Kidney capillary endothelial cell (primary cell): ENCODE measurements at regions not wholly inside any gene's neighbourhood (a gene's known extent, or its start where the extent isn't known, plus 50 kb on each side); places are given as distances from the start of the nearest gene placed in this dataset.
A peak's percentile ranks its signal among the peaks of the same experiment; 100 is the strongest.

Experiments used
- DNase-seq: peaks from one replicate; pipeline ENCODE4 v3.0.0-alpha.2; 2018; ENCODE audit warnings: low spot score

- DNase-seq: no peak
Measured at GRCh38 chr1:56032096-56032676, 547.2 kb downstream of the PLPP3 start.

DNA sequence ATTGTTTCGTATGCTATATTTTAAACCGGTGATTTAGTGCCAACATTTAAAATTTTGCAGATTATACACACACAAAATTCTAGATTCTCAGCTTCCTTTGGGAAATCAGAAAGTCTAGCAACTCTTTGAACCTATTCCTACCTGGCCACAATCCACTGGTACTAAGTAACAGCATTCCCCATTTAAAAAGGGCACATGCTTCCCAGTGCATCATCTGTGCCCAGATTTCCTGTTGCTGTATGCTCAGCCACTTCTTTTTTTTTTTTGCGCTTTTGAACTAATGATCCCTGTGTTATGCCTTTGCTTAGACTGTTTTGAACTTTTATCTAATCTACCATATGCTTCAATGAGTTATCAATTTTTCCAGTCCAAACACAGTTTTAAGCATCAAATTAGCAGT is 548.4 kb downstream of the PLPP3 start:
- DNase-seq: no peak

DNA sequence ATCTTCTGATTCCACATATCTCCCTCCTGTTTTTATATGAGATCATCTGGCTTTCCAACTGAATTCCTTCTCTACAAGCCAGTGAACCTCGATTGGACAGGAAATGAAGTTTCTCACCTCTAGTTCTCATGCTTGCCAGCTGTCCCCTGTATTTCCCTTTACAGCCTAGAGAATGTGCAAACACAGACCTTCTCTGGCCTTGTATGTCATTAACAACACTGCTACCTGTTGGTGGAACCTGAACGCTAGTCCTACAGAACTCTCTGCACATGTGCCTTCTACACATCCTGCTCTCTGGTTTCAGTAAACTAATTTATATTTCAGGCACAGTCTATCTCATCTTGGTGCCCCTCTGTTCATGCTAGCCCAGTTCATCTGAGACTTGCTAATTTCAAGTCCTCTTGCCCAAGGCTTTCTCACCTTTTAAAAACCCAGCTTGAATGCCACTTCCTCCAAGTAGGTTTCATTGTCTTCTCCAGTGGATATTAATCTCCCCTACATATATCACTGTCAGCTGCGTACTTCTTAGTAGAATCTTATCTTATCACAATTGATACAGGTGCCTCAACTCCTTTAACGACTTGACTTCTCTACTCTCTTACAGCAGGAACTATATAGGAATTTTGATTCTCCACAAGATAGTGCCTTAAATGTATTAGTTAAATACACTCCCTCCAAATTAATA is 549.9 kb downstream of the PLPP3 start:
- DNase-seq: no peak

DNA sequence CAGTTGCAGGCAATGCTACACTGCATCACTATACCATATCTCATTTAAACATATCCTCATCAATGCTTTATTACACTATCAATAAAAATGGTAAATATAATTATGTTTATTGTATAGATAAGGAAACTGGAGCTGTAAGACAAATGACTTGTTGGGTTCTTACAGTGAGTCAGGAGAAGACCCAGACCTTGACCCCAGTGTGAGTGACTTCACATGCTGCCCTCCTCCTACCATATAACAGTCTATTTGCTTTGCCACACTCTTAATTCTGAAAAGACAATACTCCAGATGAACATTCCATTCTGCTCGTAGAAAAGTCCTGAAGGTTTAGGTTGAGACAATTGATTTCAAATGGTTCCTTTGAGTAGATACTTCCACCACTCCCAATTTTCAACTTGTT is 550.5 kb downstream of the PLPP3 start:
- no peak for DNase-seq

DNA sequence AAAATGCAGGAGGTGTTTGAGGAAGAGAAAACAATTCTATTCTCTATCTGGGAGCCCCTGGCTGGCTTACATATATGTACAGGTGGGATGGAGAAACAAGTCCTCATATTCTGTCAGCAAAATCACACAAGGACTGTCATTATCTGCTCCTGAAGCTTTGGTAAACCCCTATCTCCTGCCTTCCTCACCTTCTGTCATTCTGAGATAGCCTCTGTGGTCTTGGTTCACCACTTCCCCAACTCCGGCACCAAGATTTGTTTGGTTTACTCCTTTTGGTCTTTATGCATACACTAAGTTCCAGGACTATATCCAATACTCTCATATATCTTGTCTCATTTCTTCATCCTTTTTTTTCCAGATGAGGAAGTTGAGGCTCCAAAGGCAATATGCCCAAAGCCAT is 551.1 kb downstream of the PLPP3 start:
- no peak for DNase-seq

GRCh38 chr1:56025942-56026341 is 553.4 kb downstream of the PLPP3 start:
- DNase-seq: peak; percentile 12

DNA sequence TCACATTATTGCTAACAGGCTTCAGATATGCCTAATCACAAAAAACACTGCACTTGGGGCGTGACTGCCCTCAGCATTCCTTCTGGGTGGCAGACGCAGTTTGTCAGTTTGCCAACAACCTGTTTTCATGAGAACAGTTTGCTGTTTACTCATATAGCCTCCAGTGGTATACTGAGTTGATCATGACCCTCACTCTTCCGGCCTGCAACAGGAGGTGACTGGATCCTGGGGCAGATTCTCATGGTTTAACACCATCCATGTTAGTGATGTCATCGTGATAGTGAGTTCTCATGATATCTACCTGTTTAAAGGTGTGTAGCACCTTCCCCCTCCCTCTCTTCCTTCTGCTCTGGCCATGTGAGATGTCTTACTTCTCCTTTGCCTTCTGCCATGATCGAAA is 555.2 kb downstream of the PLPP3 start:
- no peak for DNase-seq

DNA sequence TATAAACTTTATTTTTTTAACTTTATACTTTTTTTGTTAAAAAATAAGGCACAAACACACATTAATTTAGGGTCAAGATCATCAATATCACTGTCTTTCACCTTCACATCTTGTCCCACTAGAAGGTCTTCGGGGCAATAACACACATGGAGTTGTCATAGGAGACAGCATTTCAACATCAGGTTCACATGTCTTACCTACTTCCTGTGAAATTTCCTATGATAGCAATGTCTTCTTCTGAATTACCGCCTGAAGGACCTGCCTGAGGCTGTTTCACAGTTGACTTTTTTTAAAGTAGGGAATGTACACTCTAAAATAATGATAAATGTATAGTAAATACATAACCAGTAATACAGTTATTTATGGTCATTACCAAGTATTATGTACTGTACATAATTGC is 559.4 kb downstream of the PLPP3 start:
- DNase-seq: no peak

DNA sequence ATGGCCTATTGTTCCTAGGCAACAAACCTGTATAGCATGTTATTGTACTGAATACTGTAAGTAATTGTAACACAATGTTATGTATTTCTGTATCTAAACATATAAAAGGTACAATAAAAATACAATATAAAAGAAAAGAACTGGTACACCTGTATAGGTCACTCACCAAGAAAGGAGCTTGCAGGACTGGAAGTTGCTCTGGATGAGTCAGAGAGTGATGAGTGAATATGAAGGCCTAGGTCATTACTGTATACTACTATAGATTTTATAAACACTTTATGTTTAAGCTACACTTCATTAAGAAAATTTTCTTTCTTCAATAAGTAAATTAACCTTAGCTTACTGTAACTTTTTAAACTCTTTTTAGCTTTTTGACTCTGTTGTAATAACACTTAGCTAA is 559.9 kb downstream of the PLPP3 start:
- DNase-seq: no peak

- no peak for DNase-seq
Measured at GRCh38 chr1:56017336-56017735, 562.0 kb downstream of the PLPP3 start.

GRCh38 chr1:56003846-56004245 is 575.5 kb downstream of the PLPP3 start:
- no peak for DNase-seq

DNA sequence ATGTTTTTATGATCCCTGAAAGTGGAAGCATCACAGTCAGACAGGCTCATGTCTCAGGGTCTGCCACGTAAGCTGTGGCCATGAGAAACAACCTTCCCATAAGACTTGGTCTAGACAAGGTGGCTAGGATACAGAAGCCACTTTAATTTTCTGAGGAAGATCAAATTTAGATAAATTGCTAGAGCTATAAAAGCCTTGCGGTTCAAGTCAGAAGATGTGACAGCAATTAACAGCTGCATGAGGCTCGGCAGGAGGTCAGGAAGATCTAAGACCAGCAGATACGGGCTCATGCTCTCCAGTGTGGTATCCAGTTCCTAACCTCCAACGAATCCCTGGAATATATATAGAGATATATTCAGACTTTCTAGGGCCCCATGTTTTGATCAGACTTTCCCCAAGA is 577.1 kb downstream of the PLPP3 start:
- DNase-seq: no peak

DNA sequence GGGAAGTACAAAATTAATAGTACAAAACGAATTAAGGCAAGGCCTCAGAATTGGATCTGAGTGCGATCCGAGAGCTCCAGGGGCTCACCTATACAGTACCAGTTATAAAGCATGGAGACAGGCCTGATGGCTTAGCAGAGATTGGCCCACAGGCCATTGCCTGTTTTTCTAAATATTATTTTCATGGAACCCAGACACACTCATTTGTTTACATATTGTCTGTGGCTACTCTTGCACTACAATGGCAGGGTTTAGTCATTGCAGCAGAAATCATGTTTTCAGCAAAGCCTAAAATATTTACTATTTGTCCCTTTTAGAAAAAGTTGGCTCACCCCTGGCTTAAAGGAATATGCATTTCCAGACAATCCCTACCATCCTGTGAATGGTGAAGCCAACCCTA is 578.9 kb downstream of the PLPP3 start:
- no peak for DNase-seq

DNA sequence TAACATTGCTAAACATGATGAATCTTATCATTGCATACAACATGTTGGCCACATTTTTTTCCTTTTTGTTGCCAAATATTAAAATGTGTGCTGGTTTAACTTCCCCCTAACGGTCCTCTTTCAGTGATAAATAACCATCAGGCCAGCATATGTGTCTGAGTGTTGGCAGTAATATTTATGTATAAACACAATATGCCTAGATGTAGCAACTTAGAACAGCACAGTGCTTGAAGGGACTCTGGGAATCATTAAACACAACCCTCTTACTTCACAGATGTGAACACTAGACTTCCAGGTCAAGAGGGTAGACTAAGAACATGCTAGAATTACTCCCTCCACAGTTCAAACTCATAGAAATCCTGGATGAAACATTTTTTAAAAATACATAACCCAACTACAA is 581.8 kb downstream of the PLPP3 start:
- DNase-seq: no peak

DNA sequence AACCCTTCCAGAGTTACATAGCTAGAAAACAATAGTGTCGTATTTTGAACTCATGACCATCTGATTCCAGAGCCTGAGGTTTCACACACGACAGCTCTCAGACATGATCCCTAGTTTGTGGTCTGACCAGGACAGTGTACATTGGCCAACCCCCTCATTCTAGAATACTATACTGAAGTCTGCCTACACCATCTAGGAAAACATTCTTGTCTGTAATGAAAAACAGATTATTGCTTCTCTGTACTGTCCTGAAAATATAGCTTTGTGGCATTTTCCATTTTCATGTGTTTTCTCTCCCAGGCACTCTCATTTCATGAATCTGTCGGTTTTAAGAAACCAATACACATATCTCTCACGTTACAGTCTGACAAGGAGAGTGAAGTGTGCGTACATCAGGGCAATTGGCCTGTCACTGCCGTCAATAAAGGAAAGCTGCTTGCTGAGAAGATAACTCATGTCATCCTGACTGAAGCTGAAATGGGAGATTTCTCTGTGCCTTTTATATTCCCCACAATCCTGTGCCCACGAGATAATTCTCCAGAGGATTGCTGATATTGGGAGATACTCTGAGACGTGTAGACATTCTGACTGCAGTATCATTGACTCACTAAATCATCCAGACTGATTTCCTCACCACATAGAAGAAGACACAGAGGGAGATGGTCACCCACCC is 585.6 kb downstream of the PLPP3 start:
- DNase-seq: no peak

DNA sequence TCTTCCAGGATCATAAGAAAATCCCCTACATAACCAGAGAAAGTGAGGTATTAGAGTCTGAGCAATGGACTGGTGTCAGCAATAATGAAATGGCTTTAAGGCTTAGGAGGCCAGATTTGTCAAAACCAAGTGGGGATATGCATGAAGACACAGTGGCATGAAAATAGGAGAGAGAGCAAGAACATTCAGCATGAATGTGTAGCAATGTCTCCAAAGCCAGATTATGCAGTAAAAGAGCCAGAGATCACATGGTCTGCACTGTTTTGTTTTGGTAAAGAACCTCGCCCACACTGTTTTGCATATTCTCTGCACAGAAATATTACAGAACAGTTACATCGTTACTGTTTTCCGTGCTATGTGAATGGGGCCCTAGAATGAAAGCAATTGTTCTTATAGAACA is 589.4 kb downstream of the PLPP3 start:
- no peak for DNase-seq

- no peak for DNase-seq
Measured at GRCh38 chr1:55988963-55989452, 590.4 kb downstream of the PLPP3 start.

DNA sequence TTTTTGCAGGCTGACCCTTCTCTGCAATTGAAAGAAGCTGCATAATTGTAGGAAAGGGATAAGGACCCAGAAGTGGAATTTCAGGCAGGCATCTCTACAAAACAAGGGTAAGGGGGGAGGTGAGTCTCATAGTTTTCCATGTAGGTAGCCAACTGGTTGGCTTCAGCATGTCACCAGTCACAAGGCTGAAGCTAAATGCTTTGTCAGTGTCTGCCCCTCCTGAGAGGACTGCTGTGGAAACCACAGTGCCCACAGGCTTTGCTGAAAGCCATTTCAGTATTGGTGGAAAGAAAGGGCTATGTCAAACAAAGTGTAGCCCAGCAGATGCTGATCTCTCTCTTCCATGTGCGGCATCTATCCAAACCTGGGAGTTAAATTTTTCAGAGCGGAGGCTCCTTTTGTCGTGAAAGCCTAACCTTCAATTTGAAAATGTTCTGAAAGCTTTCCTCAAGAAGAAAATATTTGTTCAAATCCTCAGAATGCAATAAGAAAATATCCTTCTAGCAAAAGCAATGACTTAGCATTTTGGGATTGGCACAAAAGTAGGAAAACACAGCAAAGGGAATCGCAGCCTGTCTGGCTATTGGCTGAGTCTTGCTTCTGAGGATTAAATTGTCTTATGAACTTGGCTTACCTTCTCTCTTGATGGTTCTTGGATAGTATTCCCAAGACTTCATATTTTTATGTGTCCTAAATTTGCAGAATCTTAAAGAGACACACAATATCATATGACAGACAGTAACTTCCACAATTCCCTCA is 591.7 kb downstream of the PLPP3 start:
- DNase-seq: no peak

DNA sequence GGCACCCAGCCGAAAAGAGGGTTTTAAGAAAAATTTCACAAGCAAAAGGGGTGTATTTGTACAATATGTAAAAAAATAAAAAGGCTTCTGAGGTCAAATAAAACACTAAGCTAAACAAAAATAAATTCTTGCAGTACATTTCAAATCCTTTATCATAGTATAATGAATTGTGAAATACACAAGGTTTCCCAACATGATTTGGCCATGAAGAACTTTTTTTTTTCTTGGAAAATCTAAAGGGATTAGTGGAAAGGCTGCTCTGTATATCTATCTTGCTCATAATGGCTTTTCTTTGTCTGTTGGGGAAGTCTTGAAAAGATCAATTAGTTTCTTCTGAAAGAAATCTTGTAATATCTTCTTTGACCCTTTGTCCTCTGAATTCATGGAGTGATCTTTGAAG is 593.4 kb downstream of the PLPP3 start:
- DNase-seq: no peak

DNA sequence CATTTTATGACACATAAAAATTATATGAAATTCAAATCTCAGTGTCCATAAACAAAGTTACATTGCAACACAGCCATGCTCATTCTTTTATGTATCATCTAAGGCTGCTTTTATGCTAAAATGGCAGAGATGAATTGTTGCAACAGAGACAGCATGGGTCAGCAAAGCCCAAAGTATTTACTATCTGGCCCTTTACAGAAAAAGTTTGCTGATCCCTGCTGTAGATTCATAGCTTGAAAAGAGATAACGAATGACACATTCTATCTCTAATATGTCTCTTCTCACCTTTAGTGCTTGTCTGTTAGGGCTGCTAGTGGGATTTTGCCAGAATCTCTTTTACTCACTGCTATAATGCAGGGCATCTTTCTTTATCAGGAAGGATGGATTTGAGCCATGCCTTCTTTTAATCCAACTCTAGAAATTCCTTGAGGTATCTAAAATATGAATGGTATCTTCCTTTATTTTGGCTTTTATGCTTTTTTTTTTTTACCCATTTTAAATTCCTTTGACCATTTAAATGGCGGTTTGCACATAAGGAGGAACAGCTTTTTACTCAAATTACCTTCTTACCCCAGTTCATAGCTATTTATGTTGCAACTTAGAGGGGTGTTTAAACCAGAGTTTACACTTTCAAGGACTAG is 598.2 kb downstream of the PLPP3 start:
- DNase-seq: no peak

DNA sequence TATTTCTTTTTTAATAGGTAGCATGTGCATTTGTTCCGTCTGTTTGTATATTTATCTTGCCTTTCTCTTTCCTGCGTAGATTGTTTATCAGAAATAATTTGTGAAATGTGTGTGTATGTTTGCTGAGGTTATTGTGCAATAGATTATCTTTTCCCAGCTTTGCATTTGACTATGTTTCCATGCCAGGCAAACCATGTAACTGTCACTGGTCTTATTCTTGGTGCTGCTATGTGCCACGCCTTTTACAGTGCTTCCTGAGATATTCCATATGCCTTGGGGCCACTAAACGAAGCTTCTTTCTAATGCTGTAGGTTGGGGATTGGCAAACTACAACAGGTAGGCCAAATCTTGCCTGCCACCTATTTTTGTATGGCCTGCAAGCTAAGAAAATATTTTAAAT is 598.8 kb downstream of the PLPP3 start:
- DNase-seq: no peak

GRCh38 chr1:55974714-55975441 is 604.5 kb downstream of the PLPP3 start:
- DNase-seq: no peak
